H9 (cell line): ENCODE measurements at regions not wholly inside any gene's neighbourhood (a gene's known extent, or its start where the extent isn't known, plus 50 kb on each side); places are given as distances from the start of the nearest gene placed in this dataset.
A peak's percentile ranks its signal among the peaks of the same experiment; 100 is the strongest.

ENCODE experiments used
- DNase-seq: peaks from one replicate; pipeline ENCODE4 v3.0.0-alpha.2; 2017
- H2AFZ ChIP-seq: one replicate; pipeline ENCODE4 v1.6.1; 2013; ENCODE audit warnings: mild to moderate bottlenecking, low read length, control low read depth, moderate library complexity
- H2AK5ac ChIP-seq: 2 replicates; pipeline ENCODE4 v1.6.1; 2013; ENCODE audit warnings: low read length, control low read depth, mixed read lengths; ENCODE audit not compliant: insufficient read length
- H2BK120ac ChIP-seq: one replicate; pipeline ENCODE4 v1.6.1; 2013; ENCODE audit warnings: low read depth, mild to moderate bottlenecking, low read length, control low read depth, inconsistent platforms; ENCODE audit not compliant: poor library complexity, severe bottlenecking
- H2BK12ac ChIP-seq: 2 replicates; pipeline ENCODE4 v1.6.1; 2013; ENCODE audit warnings: low read length, control low read depth, mixed read lengths, low read depth; ENCODE audit not compliant: insufficient read length
- H2BK15ac ChIP-seq: 2 replicates; pipeline ENCODE4 v1.6.1; 2013; ENCODE audit warnings: low read depth, low read length, control low read depth
- H2BK20ac ChIP-seq: one replicate; pipeline ENCODE4 v1.6.1; 2013; ENCODE audit warnings: low read depth, mild to moderate bottlenecking, low read length, control low read depth, inconsistent platforms; ENCODE audit not compliant: poor library complexity, severe bottlenecking
- H2BK5ac ChIP-seq: 2 replicates; pipeline ENCODE4 v1.6.1; 2013; ENCODE audit warnings: low read length, control low read depth, mixed read lengths; ENCODE audit not compliant: insufficient read length
- H3K14ac ChIP-seq: 2 replicates; pipeline ENCODE4 v1.6.1; 2013; ENCODE audit warnings: low read length, control low read depth; ENCODE audit not compliant: insufficient read depth
- H3K18ac ChIP-seq: 2 replicates; pipeline ENCODE4 v1.6.1; 2013; ENCODE audit warnings: low read depth, mild to moderate bottlenecking, mixed read lengths, low read length, control low read depth; ENCODE audit not compliant: insufficient read length
- H3K23ac ChIP-seq: 2 replicates; pipeline ENCODE4 v1.6.1; 2013; ENCODE audit warnings: low read length, control low read depth, mixed read lengths, low read depth; ENCODE audit not compliant: insufficient read length
- H3K23me2 ChIP-seq: 2 replicates; pipeline ENCODE4 v1.6.1; 2013; ENCODE audit warnings: low read depth, mild to moderate bottlenecking, mixed read lengths, low read length, control low read depth; ENCODE audit not compliant: insufficient read length, poor library complexity, severe bottlenecking
- H3K27ac ChIP-seq: 2 replicates; pipeline ENCODE4 v1.5.1; 2013; ENCODE audit warnings: low read length, control low read depth, mixed read lengths, low read depth; ENCODE audit not compliant: insufficient read length
- H3K27me3 ChIP-seq: 2 replicates; pipeline ENCODE4 v1.6.1; 2013; ENCODE audit warnings: low read length, control low read depth, inconsistent platforms; ENCODE audit not compliant: insufficient read depth
- H3K4ac ChIP-seq: 2 replicates; pipeline ENCODE4 v1.6.1; 2013; ENCODE audit warnings: low read depth, mild to moderate bottlenecking, control low read depth, inconsistent platforms, low read length, moderate library complexity
- H3K4me1 ChIP-seq: 2 replicates; pipeline ENCODE4 v1.6.1; 2013; ENCODE audit warnings: low read length, control low read depth, inconsistent platforms; ENCODE audit not compliant: insufficient read depth
- H3K4me2 ChIP-seq: 2 replicates; pipeline ENCODE4 v1.6.1; 2013; ENCODE audit warnings: low read length, control low read depth, mixed read lengths; ENCODE audit not compliant: insufficient read length, insufficient read depth
- H3K56ac ChIP-seq: 2 replicates; pipeline ENCODE4 v1.6.1; 2013; ENCODE audit warnings: low read depth, mild to moderate bottlenecking, mixed read lengths, low read length, control low read depth; ENCODE audit not compliant: insufficient read length
- H3K79me1 ChIP-seq: 2 replicates; pipeline ENCODE4 v1.6.1; 2013; ENCODE audit warnings: low read depth, mild to moderate bottlenecking, moderate library complexity, low read length, control low read depth, inconsistent platforms; ENCODE audit not compliant: insufficient read depth, poor library complexity, severe bottlenecking
- H3K79me2 ChIP-seq: 2 replicates; pipeline ENCODE4 v1.6.1; 2013; ENCODE audit warnings: low read length, control low read depth, inconsistent platforms; ENCODE audit not compliant: insufficient read depth
- H3K9ac ChIP-seq: 2 replicates; pipeline ENCODE4 v1.6.1; 2013; ENCODE audit warnings: low read length, control low read depth, mixed read lengths; ENCODE audit not compliant: insufficient read length; ENCODE audit errors: extremely low read depth
- H3K9me3 ChIP-seq: one replicate; pipeline ENCODE4 v1.6.1; 2013; ENCODE audit warnings: low read depth, low read length, inconsistent platforms; ENCODE audit not compliant: control insufficient read depth
- H3T11ph ChIP-seq: one replicate; pipeline ENCODE4 v1.6.1; 2013; ENCODE audit warnings: mild to moderate bottlenecking, low read length, control low read depth, inconsistent platforms
- H4K20me1 ChIP-seq: one replicate; pipeline ENCODE4 v1.6.1; 2013; ENCODE audit not compliant: control insufficient read depth, insufficient read length, insufficient read depth
- H4K5ac ChIP-seq: 2 replicates; pipeline ENCODE4 v1.6.1; 2013; ENCODE audit warnings: low read depth, mild to moderate bottlenecking, mixed read lengths, low read length, control low read depth; ENCODE audit not compliant: insufficient read length
- H4K8ac ChIP-seq: replicated peaks from 2 replicates; pipeline ENCODE4 v1.6.1; 2013; ENCODE audit warnings: low read length, control low read depth, mixed read lengths, low read depth; ENCODE audit not compliant: insufficient read length
- H4K91ac ChIP-seq: 2 replicates; pipeline ENCODE4 v1.6.1; 2013; ENCODE audit warnings: low read depth, mild to moderate bottlenecking, moderate library complexity, mixed read lengths, low read length, control low read depth; ENCODE audit not compliant: insufficient read length
- H3K27ac Mint-ChIP-seq, 3 experiments: 2 replicates in 2 of 3; 3 replicates in 1 of 3; pipeline ENCODE4 v1.8.0; 2020 to 2021; ENCODE audit warnings: mixed read lengths in 3 of 3, mild to moderate bottlenecking in 1 of 3, moderate library complexity in 1 of 3
- H3K27me3 Mint-ChIP-seq: 2 replicates; pipeline ENCODE4 v1.8.0; 2021; ENCODE audit warnings: low read depth, mild to moderate bottlenecking, moderate library complexity, mixed read lengths
- H3K36me3 Mint-ChIP-seq, 3 experiments: 2 replicates in 2 of 3; 3 replicates in 1 of 3; pipeline ENCODE4 v1.8.0; 2020 to 2021; ENCODE audit warnings: low read depth in 3 of 3, mixed read lengths in 3 of 3; ENCODE audit not compliant: insufficient read depth in 1 of 3
- H3K4me1 Mint-ChIP-seq, 2 experiments: 2 replicates each; pipeline ENCODE4 v1.8.0; 2020; ENCODE audit warnings: mixed read lengths in 2 of 2
- H3K4me3 Mint-ChIP-seq, 2 experiments: 2 replicates in 1 of 2; 3 replicates in 1 of 2; pipeline ENCODE4 v1.8.0; 2020 to 2021; ENCODE audit warnings: mild to moderate bottlenecking in 2 of 2, mixed read lengths in 2 of 2, moderate library complexity in 1 of 2
- H3K9me3 Mint-ChIP-seq, 2 experiments: 2 replicates in 1 of 2; 3 replicates in 1 of 2; pipeline ENCODE4 v1.8.0; 2020; ENCODE audit warnings: mild to moderate bottlenecking in 2 of 2, mixed read lengths in 2 of 2, moderate library complexity in 1 of 2
- WGBS: extraction: QIAGEN DNeasy Blood & Tissue Kit; methylation state at CpG from one replicate; pipeline ENCODE4 v1.1.7; 2013; ENCODE audit warnings: missing lambda C conversion rate, low lambda C conversion rate, mixed read lengths; ENCODE audit not compliant: insufficient read length; ENCODE audit errors: extremely low coverage; 5-methylcytosine and 5-hydroxymethylcytosine counted together
- TF ChIP-seq, protein P1 (sequence below): fragments of 200-600 bp; sonication (generic); conservative IDR thresholded peaks from 3 replicates; pipeline ENCODE4 v1.8.0; 2021; ENCODE audit warnings: antibody characterized with exemption, mild to moderate bottlenecking

DNA sequence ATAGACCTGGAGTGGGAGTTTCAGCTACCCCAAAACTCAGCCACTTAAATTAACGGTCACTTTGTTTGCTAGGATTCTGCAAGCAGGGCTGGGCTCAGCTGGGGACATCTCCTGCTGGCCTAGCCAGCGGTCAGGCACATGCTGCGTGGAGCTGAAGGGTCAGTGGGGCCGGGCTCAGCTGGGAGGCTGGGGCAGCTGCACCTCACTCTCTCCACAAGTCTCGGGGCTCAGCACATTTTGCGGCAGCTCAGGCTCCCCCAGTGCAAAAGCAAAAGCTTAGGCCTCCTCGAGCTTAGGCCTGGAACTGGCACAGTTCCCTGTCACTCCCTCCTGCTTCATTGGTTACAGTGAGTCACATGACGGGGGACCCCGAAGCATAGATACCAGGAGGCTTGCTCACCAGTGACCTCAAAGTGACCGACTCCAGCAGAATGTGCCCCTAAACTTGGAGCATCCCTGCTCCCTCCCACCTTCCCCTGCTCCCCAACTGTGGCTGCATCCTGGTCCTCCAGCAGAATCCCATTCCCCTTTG lies 80.6 kb upstream of the CST7 start:
- WGBS = no CpG with 5 or more reads among the region's 10 CpGs
- Histone ChIP-seq H3K9me3 (peaks cover 23% of the 10 kb centered on the region), H3K4me2 (no peak overlapping the region), H2BK20ac (no peak overlapping the region), H4K20me1 (no peaks in the 10 kb centered on the region), H4K8ac (no peak overlapping the region), H3K27ac (no peak overlapping the region), H2BK5ac (no peak overlapping the region), H3K79me1 (no peaks in the 10 kb centered on the region), H3K56ac (no peak overlapping the region), H2BK120ac (no peak overlapping the region), H3K18ac (no peak overlapping the region), H2AK5ac (no peak overlapping the region), H2BK15ac (no peak overlapping the region), H4K91ac (no peak overlapping the region), H3K79me2 (no peaks in the 10 kb centered on the region), H2AFZ (no peak overlapping the region), H4K5ac (no peak overlapping the region), H3K9ac (no peak overlapping the region), H3K4me1 (no peaks in the 10 kb centered on the region), H3K23me2 (peaks cover 2% of the 10 kb centered on the region), H3T11ph (no peak overlapping the region), H3K14ac (no peak overlapping the region), H3K23ac (no peak overlapping the region), H3K4ac (no peak overlapping the region), H3K27me3 (no peaks in the 10 kb centered on the region), H2BK12ac (no peak overlapping the region)
- peaks cover 2% of the 10 kb centered on the region for H3K27me3 Mint-ChIP-seq
- TF ChIP-seq, protein P1, sequence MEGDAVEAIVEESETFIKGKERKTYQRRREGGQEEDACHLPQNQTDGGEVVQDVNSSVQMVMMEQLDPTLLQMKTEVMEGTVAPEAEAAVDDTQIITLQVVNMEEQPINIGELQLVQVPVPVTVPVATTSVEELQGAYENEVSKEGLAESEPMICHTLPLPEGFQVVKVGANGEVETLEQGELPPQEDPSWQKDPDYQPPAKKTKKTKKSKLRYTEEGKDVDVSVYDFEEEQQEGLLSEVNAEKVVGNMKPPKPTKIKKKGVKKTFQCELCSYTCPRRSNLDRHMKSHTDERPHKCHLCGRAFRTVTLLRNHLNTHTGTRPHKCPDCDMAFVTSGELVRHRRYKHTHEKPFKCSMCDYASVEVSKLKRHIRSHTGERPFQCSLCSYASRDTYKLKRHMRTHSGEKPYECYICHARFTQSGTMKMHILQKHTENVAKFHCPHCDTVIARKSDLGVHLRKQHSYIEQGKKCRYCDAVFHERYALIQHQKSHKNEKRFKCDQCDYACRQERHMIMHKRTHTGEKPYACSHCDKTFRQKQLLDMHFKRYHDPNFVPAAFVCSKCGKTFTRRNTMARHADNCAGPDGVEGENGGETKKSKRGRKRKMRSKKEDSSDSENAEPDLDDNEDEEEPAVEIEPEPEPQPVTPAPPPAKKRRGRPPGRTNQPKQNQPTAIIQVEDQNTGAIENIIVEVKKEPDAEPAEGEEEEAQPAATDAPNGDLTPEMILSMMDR = no peak
- no peak for DNase-seq
- H3K4me3 Mint-ChIP-seq = no peak overlapping the region
- H3K27ac Mint-ChIP-seq = peak overlapping the region in 1 of 3 experiments; percentile 27; a peak in 1 of 7 replicates
- H3K9me3 Mint-ChIP-seq = peaks cover 34 to 39% of the 10 kb centered on the region in 2 experiments
- H3K36me3 Mint-ChIP-seq = peaks cover 9 to 18% (median 9%) of the 10 kb centered on the region in 3 experiments; a peak in 6 of 7 replicates
- no peaks in the 10 kb centered on the region for H3K4me1 Mint-ChIP-seq
